ENCODE measurements at regions not wholly inside any gene's neighbourhood (a gene's known extent, or its start where the extent isn't known, plus 50 kb on each side); places are given as distances from the start of the nearest gene placed in this dataset.
"Not testable (repeated sequence)": the region's sequence is repeated elsewhere in the genome, so short reads cannot be mapped to it uniquely, and the experiment has no call there.

DNA sequence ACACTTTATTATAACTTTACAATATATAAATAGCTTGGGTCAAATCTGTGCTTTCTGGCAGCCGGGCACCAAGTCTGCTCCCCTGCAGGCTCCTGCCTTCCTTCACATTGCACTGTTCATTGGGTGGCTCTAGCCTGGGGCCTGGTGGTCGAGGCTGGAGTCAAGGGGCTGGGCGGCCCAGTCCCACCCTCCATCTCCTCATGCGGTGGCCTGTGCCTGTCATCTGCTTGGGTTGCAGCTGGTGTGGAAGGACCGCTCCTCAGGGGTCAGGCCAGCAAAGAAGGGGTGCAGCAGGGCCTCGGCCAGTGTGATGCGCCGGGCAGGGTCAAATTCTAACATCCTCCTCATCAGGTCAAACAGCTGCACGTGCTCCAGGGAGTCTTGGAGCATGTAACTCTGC, 106.7 kb upstream of the SLC24A2 start:
- H4K20me1 ChIP-seq (ENCODE audit: insufficient read depth, low read length); H2AK5ac ChIP-seq (ENCODE audit: low read depth, low read length); BruUV-seq (replicated peaks); H3K4me3 ChIP-seq (ENCODE audit: insufficient read depth, low read depth, low read length); intact Hi-C loops (cut with micrococcal nuclease); in situ Hi-C loops (cut with MboI; ENCODE audit: low sequenced_read_pairs); H2BK20ac ChIP-seq (ENCODE audit: low read depth, low read length); H3K23ac ChIP-seq (ENCODE audit: low read depth, low read length); H3K18ac ChIP-seq (ENCODE audit: low read depth, low read length); H3K4me2 ChIP-seq (ENCODE audit: low read depth, low read length); H3K4me1 ChIP-seq (ENCODE audit: control insufficient read depth, insufficient read depth, low read length); DNase-seq; H2AFZ ChIP-seq (replicated peaks; ENCODE audit: low read length, poor library complexity); H3K56ac ChIP-seq (ENCODE audit: extremely low read depth, insufficient read depth, low read length); H2BK5ac ChIP-seq (ENCODE audit: low read depth, low read length, poor library complexity, severe bottlenecking); H3K9ac ChIP-seq (ENCODE audit: low read depth, low read length); H2AK9ac ChIP-seq (replicated peaks; ENCODE audit: low read depth, low read length, poor library complexity); H3K9me1 ChIP-seq (ENCODE audit: insufficient read depth, low read length); H3K14ac ChIP-seq (replicated peaks; ENCODE audit: low read depth, low read length); H3K79me1 ChIP-seq (ENCODE audit: low read depth in 1 of 2, low read length in 2 of 2); H3K27me3 ChIP-seq (ENCODE audit: control insufficient read depth, insufficient read depth, low read length); H3K9me3 ChIP-seq (ENCODE audit: control insufficient read depth, insufficient read depth, low read length); H2BK15ac ChIP-seq (ENCODE audit: low read depth, low read length); ATAC-seq (ENCODE audit: low read depth); dilution Hi-C loops (cut with HindIII; ENCODE audit: low sequenced_read_pairs, unreplicated experiment); H4K5ac ChIP-seq (ENCODE audit: low read depth, low read length); H4K8ac ChIP-seq (ENCODE audit: low read depth in 2 of 2, low read length in 2 of 2); H3K36me3 ChIP-seq (ENCODE audit: control insufficient read depth, insufficient read depth, low read length); H2BK120ac ChIP-seq (ENCODE audit: low read depth, low read length); H3K27ac ChIP-seq (ENCODE audit: insufficient read depth, low read length); H3K4ac ChIP-seq (ENCODE audit: low read depth, low read length); POLR2A ChIA-PET (ENCODE audit: unreplicated experiment); H4K91ac ChIP-seq (ENCODE audit: insufficient read depth, low read depth, low read length): not testable (repeated sequence)
- CTCF ChIA-PET: interaction anchor here (0.7 kb wide), 1 partner anchor 378 kb away, joined by 3 read pairs; no protein-coding TSS in a partner anchor
- no CpG with 5 or more reads among the region's 9 CpGs for WGBS, 2 experiments (ENCODE audit: extremely low coverage in 2 of 2, insufficient read length in 1 of 2)
